ENCODE measurements at regions not wholly inside any gene's neighbourhood (a gene's known extent, or its start where the extent isn't known, plus 50 kb on each side); places are given as distances from the start of the nearest gene placed in this dataset.

GRCh38 chr4:7124689-7125442 is 57.0 kb upstream of the GRPEL1 start:
- Histone ChIP-seq H3K36me3 (ENCODE audit: control insufficient read depth in 2 of 2, insufficient read depth in 2 of 2, low read length in 2 of 2) (no peaks in the 10 kb centered on the region), H3K9me3 (ENCODE audit: control insufficient read depth in 2 of 2, low read length in 2 of 2) (no peaks in the 10 kb centered on the region), H3K4me1 (ENCODE audit: control insufficient read depth, insufficient read depth, low read length) (peaks cover 12% of the 10 kb centered on the region), H3K27me3 (ENCODE audit: control insufficient read depth in 1 of 2, insufficient read depth in 2 of 2, low read length in 2 of 2) (no peaks in the 10 kb centered on the region), H3K27ac (ENCODE audit: low read length) (no peak overlapping the region), H3K9ac (ENCODE audit: low read length in 2 of 2) (no peak overlapping the region), H3K4me3 (ENCODE audit: low read length in 2 of 2) (peak overlapping the region in 1 of 2 donors; percentile 15)

DNA sequence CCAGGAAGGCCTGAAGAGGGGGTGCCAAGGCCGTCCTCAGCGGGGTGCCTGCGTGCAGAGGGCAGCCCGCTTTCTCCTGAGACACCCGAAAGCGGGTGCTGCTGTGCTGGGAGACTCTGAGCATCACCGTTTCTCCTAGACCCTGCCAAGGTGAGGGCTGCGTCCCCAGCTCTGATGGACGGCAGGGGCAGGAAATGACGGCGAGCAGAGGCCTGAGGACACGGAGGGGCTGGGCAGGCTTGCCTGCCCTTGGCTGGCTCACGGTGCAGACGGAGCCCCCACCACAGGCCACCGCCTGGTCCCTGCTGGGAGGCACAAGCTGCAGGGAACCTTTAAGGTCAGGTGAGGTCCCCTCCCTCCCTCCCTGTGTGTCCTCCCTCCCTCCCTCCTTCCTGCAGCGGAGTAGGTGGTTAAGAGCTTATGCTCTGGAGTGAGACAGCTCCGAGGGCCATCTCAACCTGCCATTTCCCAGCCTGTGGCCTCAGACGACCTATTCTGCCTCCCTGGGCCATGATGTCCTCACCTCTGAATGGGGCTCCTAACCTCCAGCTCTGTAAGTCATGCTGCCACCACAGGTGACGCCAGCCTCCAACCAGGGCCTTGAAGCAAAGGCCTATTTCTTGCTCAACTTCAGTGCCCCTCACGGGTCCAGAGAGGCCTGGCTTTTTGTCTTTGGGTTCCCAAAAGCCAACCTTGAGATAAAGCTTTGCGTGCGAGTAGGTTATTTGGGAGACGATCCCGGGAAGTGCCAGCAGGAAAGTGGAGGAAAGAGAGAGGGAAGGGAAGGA is 54.2 kb upstream of the GRPEL1 start:
- H3K27me3 ChIP-seq (ENCODE audit: control insufficient read depth in 1 of 2, insufficient read depth in 2 of 2, low read length in 2 of 2), result no peaks in the 10 kb centered on the region
- H3K9me3 ChIP-seq (ENCODE audit: control insufficient read depth in 2 of 2, low read length in 2 of 2), result peaks cover 0 to 3% of the 10 kb centered on the region in 2 donors
- no peak overlapping the region for H3K9ac ChIP-seq (ENCODE audit: low read length in 2 of 2)
- H3K27ac ChIP-seq (ENCODE audit: low read length), result no peak overlapping the region
- H3K4me3 ChIP-seq (ENCODE audit: low read length in 2 of 2), result no peak overlapping the region
- H3K4me1 ChIP-seq (ENCODE audit: control insufficient read depth, insufficient read depth, low read length), result peaks cover 12% of the 10 kb centered on the region
- no peaks in the 10 kb centered on the region for H3K36me3 ChIP-seq (ENCODE audit: control insufficient read depth in 2 of 2, insufficient read depth in 2 of 2, low read length in 2 of 2)

DNA sequence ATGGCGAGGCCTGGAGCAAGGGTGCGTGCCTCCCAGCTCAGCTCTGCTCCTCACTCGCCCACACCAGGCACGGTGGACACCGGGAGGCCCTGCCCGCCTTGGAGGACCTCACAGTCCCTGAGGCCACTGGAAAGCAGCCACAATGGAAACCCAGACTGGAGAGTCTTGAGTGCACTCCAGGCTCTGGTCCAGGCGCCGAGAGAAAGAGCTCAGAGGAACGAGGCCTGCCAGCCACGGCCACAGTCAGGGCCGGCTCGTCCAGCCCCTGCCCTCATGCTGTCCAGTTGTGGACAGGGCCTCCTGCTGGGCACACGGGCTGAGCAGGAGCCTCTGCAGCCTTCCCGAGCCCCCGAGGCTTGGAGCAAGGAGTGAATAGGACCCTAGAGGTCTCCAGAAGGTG is 53.3 kb upstream of the GRPEL1 start:
- Histone ChIP-seq H3K36me3 (ENCODE audit: control insufficient read depth in 2 of 2, insufficient read depth in 2 of 2, low read length in 2 of 2) (no peaks in the 10 kb centered on the region), H3K27ac (ENCODE audit: low read length) (no peak overlapping the region), H3K4me1 (ENCODE audit: control insufficient read depth, insufficient read depth, low read length) (peaks cover 12% of the 10 kb centered on the region), H3K27me3 (ENCODE audit: control insufficient read depth in 1 of 2, insufficient read depth in 2 of 2, low read length in 2 of 2) (no peaks in the 10 kb centered on the region), H3K9ac (ENCODE audit: low read length in 2 of 2) (no peak overlapping the region), H3K9me3 (ENCODE audit: control insufficient read depth in 2 of 2, low read length in 2 of 2) (peaks cover 0 to 3% of the 10 kb centered on the region in 2 donors), H3K4me3 (ENCODE audit: low read length in 2 of 2) (no peak overlapping the region)

DNA sequence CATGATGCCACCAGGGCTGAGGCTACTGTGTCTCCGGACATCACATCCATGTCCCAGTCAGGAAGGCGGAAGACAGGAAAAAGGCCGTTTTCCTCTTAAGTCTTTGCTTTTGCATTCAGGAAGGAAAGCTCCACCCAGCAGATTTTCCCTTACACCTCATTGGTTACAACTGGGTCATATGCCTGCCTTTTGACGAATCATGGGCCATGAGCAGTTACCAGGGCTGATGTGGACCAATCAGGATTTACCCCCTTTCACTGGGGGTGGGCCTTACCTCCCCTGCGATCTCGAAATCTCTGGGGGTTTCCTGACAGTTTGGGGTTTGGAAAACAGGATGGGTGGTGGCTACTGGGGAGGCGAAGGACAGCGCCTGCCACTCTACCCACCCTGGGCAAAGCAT is 52.5 kb upstream of the GRPEL1 start:
- H3K4me1 ChIP-seq (ENCODE audit: control insufficient read depth, insufficient read depth, low read length), result peaks cover 10% of the 10 kb centered on the region
- H3K36me3 ChIP-seq (ENCODE audit: control insufficient read depth in 2 of 2, insufficient read depth in 2 of 2, low read length in 2 of 2), result no peaks in the 10 kb centered on the region
- H3K9ac ChIP-seq (ENCODE audit: low read length in 2 of 2), result no peak overlapping the region
- H3K27me3 ChIP-seq (ENCODE audit: control insufficient read depth in 1 of 2, insufficient read depth in 2 of 2, low read length in 2 of 2), result no peaks in the 10 kb centered on the region
- no peak overlapping the region for H3K4me3 ChIP-seq (ENCODE audit: low read length in 2 of 2)
- no peak overlapping the region for H3K27ac ChIP-seq (ENCODE audit: low read length)
- peaks cover 0 to 3% of the 10 kb centered on the region in 2 donors for H3K9me3 ChIP-seq (ENCODE audit: control insufficient read depth in 2 of 2, low read length in 2 of 2)

DNA sequence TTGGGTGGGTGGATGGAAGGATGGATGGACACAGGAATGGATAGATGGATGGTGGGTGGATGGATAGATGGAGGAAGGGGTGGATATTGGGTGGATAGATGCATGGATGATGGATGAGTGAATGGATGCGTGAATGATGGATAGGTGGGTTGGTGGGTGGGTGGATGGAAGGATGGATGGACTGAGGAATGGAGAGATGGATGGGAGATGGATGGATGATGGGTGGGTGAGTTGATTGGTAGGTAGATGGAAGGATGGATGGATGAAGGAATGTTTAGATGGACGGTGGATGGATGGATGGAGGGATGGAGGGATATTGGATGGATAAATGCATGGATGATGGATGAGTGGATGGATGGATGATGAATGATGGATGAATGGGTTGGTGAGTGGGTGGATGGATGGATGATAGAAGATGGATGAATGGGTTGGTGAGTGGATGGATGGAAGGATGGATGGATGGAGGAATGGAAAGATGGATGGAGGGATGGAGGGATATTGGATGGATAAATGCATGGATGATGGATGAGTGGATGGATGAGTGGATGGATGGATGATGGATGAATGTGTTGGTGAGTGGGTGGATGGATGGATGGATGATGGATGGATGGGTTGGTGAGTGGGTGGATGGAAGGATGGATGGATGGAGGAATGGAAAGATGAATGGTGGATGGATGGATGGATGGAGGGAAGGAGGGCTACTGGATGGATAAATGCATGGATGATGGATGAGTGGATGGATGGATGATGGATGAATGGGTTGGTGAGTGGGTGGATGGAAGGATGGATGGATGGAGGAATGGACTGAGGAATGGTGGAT is 50.4 kb upstream of the GRPEL1 start:
- no peak overlapping the region for H3K4me3 ChIP-seq (ENCODE audit: low read length in 2 of 2)
- no peak overlapping the region for H3K27ac ChIP-seq (ENCODE audit: low read length)
- H3K4me1 ChIP-seq (ENCODE audit: control insufficient read depth, insufficient read depth, low read length), result peaks cover 4% of the 10 kb centered on the region
- H3K27me3 ChIP-seq (ENCODE audit: control insufficient read depth in 1 of 2, insufficient read depth in 2 of 2, low read length in 2 of 2), result no peaks in the 10 kb centered on the region
- no peaks in the 10 kb centered on the region for H3K36me3 ChIP-seq (ENCODE audit: control insufficient read depth in 2 of 2, insufficient read depth in 2 of 2, low read length in 2 of 2)
- no peak overlapping the region for H3K9ac ChIP-seq (ENCODE audit: low read length in 2 of 2)
- H3K9me3 ChIP-seq (ENCODE audit: control insufficient read depth in 2 of 2, low read length in 2 of 2), result peaks cover 0 to 3% of the 10 kb centered on the region in 2 donors

Measured in stomach smooth muscle (tissue), 2 donors.